HG03159 (cell line): ENCODE measurements at regions not wholly inside any gene's neighbourhood (a gene's known extent, or its start where the extent isn't known, plus 50 kb on each side); places are given as distances from the start of the nearest gene placed in this dataset.
"Not testable (repeated sequence)": the region's sequence is repeated elsewhere in the genome, so short reads cannot be mapped to it uniquely, and the experiment has no call there.

Experiments
- ATAC-seq: cut with Tn5 transposase; IDR thresholded peaks from one replicate; pipeline ENCODE4 v1.9.1; 2021; ENCODE audit warnings: mild to moderate bottlenecking, moderate library complexity; ENCODE audit not compliant: unreplicated experiment

DNA sequence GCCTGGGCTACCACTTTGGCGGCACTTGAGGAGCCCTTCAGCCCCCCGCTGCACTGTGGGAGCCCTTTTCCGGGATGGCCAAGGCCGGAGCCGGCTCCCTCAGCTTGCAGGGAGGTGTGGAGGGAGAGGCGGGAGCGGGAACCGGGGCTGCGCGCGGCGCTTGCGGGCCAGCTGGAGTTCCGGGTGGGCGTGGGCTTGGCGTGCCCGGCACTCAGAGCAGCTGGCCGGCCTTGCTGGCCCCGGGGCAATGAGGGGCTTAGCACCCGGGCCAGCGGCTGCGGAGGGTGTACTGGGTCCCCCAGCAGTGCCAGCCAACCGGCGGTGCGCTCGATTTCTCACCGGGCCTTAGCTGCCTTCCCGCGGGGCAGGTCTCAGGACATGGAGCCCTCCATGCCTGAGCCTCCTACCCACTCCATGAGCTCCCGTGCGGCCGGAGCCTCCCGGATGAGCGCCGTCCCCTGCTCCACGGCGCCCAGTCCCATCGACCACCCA lies 1602.9 kb upstream of the PCDH7 start:
- not testable (repeated sequence) for ATAC-seq

DNA sequence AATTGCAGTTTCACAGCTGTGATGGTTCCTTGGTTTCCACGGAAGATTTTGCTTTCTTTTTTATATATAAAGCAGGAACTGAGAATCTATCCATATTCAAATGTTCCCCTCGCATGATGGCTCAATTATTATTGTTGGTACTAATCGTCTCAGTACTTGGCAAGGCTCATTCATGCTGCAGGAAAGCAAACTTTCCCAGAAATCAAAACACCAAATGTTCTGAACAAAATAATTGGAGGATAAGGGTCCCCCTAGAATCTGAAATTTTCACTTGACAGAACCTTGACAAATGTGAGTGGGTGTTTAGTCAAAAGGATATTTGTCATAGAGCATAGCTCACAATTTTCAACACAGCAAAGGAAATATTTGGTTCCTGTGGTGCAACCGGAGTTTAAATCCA lies 1598.6 kb upstream of the PCDH7 start:
- ATAC-seq: no peak

DNA sequence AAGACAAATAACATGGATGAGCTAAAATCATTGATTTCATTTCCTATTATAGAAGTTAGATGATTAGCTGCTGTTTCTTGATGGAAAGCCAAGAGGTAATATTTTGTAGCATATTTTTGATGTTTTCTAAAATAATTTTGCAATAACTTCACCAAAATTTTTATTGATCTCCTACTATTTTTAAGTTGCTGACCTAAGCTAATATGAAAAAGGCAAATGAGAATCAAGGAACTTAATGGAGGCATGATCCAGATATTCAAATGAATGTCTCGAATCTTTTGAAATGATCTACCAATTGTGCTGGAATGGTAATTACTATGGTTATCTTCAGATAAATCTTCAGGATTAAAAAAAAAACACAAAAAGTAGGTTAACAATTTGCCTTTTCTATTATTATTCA lies 1591.4 kb upstream of the PCDH7 start:
- no peak for ATAC-seq

DNA sequence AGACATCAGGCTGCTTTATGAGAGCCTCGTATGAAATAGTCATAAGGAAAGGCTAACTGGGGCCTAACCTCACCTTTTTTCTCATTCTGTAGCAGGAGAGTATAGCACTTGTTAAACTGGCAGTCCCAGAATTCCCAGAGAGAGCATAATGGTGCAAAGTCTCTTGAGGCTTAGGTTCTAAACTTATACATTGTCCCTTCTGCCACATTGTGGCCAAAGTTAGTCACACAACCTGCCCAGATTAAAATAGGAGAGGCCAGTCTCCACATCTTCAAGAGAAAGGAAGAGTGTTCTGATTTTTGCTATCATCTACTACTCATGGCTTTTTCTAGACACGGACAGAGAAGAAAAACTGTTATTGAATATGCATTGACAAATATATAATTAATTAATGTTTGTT lies 1588.9 kb upstream of the PCDH7 start:
- no peak for ATAC-seq

DNA sequence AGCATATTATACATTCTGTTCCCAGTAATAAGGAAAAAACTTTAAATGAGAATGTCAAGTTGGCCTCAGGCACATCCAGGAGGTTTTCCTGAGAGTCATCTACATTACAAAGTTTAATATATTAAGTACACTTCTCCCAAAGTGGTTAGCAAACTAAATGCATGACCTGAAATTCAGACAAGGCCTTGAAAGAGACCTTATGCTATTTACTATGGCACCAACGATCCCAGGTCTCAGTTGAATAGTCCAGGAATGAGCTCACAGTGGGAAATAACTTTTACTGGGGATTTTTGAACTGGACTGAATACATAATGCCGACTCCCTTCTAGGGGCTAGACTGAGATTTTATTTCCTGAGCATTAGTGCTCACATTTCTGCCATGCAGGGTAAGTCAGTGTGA lies 1577.5 kb upstream of the PCDH7 start:
- ATAC-seq: no peak

DNA sequence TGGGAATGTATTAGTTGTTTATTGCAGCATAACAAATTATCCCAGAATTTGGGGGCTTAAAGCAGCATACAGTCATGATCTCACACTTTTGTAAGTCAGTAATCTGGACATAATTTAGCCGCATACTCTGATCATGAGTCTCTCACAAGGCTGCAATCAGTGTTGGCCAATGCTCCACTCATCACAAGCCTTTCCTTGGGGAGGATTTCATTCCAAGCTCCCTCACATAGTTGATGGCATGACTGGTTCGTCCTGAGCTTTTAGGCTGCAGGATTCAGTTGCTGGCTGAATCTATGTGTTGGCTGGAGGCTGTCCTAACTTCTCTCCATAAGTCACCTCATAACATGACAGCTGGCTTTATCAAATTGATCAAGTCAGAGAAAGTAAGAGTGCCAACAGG lies 1568.6 kb upstream of the PCDH7 start:
- ATAC-seq: no peak

DNA sequence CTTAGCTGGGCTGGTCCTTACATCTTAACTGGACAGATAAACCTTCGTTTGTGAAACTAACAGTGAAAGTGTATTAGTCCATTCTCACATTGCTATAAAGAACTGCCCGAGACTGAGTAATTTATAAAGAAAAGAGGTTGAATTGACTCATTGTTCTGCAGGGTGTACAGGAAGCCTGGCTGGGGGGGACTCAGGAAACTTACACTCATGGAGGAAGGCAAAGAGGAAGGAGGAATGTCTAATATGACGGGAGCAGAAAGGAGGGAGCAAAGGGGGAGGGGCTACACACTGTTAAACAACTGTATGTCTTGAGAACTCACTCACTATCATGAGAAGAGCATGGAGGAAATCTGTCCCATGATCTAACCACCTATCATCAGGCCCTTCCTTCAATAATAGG lies 1566.5 kb upstream of the PCDH7 start:
- no peak for ATAC-seq

DNA sequence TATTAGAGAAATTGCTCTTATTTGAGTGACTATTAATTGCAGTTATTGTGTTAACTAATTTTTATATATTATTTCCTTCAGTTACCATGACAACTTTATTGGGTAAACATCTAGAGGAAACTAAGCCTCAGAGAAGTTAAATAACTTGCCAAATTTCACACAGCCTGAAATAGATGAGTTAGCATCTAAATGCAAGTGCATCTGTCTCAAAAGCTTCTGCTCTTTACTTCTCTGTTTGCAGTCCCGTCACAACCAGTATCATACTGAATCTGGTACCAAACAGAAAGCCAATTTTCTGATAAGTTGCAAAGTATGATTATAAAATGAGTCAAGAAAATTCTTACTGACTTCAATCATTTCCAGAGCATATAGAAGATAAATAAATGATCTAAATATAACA lies 1544.9 kb upstream of the PCDH7 start:
- no peak for ATAC-seq

DNA sequence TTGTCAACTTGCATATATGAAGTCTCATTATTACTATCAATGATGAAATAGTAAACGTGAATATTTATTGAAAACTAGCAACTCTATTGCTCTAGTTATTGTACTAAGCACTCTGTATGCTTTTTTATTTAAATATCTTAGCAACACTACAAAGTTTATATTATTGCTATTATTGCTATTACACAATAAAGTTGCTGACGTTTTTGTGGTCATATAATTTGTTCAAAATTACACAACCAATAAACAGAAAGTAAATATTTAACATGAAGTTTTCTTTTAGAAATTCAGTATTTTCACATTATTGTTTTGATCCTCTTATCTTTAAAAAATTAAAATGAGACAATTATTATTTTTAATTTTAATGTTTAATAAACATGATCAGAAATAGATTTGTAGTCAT lies 1521.1 kb upstream of the PCDH7 start:
- no peak for ATAC-seq

DNA sequence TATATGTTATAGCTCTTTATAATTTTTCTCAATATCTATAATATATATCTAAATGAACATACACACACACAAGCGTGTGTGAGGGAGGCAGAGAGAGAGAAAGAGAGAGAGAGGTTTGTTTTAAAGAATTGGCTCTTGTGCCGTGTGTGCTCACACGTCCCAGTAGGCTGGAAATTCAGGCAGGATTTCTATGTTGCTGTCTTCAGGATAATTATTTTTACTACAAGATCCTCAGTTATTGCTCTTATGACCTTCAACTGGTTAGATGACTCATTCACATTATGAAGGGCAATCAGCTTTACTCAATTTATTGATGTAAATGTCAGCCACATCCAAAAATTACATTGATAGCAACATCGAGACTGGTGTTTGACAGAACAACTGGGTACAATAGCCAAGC lies 1520.7 kb upstream of the PCDH7 start:
- ATAC-seq: no peak

DNA sequence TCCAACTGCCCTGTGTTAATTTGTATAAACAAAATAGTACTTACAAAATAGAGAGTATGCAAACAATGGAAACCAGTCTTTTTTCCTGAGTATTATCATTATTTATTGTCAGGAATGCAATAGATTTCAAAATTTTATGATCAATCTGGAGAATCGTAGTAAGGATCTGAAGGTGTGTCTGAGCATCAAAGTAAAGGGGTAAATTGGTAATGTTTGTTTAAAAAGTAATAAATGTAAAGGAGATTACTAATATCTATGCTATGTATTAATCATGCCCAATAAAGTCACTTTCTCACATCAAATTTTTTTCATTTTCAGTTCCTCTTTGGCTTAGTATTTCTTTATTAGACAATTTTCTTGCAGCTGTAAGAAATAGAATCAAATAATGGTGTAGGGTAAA lies 1507.1 kb upstream of the PCDH7 start:
- ATAC-seq: no peak

DNA sequence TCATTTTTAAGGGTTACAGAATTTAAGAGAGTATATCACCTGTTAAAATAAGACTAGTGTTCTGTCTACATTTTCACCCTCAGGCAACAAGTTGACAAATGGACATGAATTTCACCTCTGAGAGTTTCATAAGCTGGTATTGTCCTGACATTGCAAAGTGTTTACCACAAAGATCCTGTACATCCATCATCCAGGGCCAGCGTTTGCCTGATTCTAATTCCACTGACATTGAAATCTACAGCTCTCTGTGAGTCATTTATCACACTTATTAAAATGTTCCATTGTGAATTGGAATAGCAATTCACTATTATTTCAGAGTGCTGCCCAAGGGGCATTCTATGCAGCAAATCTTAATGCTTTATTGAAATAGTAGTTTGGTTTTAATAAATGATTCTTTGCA lies 1499.4 kb upstream of the PCDH7 start:
- ATAC-seq: no peak

DNA sequence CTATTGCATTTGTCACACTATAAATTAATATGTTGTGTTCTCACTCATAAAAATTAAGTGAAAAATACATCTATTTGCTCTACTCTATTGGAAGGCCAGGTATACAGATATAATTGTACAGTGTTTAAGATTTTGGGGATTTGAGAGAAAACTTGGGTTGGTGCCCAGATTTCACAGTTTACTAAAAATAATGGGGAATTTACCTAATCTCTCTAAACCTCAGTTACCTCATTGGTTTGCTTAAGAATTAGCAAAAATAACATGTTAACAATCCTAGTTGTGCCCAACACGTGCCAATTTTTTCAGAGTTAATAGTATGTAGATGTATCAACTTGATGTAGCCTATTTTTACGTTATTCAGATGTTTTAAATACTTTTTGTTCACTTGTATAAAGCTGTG lies 1495.3 kb upstream of the PCDH7 start:
- ATAC-seq: no peak

DNA sequence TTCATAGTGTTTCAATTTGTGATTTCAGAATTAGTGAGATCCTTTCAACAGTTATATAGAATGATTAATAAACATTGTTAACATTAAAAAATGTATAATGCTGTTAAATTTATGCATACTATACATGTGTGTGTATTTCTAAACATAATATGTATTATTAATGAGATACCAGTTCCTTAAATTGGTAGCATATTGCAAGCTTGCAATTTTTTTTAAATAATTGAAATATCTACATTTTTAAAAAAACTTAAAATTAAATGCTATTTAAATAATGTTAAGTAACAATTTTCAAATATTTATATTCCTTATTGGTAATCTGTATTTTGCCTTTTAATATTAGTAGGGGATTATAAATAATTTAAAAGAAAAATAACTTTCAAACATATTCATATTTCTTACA lies 1479.5 kb upstream of the PCDH7 start:
- ATAC-seq: no peak

DNA sequence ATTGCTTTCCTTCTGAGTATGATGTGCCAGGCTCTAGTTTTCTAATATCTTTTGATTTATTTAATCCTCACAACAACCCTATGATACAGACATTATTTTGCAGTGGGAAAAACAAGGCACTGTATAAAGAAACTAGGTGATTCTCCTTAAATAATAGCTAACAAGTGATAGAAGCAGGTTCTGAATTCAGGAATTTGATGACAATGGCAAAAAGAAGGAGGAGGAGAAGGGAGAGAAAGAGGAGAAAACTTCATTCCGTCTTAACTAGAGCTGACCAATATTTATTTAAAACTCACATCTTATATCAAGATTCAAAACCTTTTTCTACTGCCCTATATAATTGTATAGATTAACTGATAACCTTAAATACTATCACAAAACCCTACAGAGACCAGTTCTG lies 1477.1 kb upstream of the PCDH7 start:
- no peak for ATAC-seq

DNA sequence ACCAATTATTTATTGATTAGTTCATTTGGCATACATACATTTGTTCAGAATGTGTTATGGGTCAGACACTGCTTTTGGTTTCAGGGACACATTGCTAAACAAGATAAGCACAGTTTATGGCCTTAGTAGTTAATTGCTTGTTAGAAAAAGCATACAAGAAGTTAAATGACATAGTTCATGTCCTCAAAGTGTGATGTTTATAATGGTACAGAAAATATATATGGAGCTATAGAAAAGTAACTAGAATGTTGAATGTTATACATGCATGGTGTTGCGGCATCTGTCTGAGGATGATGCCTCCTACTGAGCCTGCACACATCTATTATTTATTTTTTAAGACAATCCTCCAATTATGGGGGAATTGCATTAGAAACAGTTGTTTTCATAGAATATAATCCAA lies 1476.3 kb upstream of the PCDH7 start:
- ATAC-seq: no peak

DNA sequence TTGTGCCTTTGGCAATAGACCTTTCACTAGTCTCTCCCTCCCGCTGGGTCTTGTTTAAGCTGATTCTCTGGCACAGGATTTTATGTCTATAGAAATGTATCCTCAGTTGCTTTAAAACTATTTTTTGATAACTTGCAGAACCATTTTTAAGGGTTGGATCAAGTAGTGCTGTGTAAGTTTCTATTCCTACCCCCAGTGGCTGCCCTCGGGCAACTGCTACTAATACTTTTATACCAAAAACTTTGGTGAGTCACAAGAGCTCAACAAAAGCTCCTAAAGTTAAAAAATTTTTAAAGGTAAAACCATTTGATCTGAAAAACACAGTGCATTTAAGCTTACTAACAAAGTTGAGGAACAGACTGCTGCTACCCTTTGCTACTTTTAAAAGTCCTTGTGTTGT lies 1460.6 kb upstream of the PCDH7 start:
- no peak for ATAC-seq

DNA sequence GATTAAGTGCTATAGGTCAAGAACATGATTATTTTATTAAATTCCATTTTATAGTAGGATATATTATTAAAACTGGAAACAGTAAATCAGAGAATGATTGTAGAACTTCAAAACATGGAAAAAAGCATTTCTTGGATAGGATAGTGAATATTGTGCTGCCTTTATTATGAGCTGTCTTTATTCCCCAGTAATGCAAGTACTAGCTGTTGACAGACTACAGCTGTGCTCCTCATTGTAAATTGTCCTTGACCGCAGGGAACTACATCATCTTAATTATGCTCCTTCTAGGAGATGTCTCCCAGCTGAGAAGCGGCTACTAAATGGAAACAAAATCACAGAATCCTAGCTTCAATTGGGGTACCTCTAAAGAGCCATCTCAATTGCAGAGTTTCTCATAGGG lies 1457.2 kb upstream of the PCDH7 start:
- ATAC-seq: no peak

DNA sequence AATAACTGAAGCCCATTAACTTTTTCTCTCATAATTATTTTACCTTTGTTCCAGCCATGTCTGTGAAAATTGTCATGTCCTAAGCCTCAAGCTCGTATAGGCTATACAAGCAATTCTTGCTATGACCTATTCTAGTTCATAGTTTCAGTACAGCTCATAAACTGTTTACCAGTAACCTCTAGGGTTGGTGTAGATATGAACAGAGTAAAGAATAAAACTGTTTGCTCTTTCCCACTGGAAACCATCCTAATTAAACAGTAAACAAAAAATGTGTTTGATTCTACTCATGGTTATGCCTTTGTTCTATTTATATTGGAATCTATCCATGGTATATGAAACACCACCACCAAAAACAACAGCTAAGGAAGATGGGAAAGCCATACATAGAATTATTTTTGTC lies 1444.0 kb upstream of the PCDH7 start:
- no peak for ATAC-seq

DNA sequence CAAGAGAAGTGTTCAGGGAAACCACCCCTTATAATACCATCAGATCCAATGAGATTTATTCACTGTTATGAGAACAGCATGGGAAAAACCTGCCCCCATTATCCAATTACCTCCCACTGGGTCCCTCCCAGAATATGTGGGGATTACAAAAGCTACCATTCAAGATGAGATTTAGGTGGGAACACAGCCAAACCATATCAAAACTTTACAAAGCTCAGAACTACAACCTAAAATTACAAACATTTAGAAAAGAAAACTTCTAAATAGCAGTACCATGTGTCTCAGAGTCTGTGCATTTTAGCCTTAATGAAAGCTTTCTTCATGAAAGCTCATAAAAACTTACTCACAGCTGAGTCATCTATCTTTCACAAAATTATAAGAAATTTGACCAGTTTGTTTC lies 1442.8 kb upstream of the PCDH7 start:
- no peak for ATAC-seq

DNA sequence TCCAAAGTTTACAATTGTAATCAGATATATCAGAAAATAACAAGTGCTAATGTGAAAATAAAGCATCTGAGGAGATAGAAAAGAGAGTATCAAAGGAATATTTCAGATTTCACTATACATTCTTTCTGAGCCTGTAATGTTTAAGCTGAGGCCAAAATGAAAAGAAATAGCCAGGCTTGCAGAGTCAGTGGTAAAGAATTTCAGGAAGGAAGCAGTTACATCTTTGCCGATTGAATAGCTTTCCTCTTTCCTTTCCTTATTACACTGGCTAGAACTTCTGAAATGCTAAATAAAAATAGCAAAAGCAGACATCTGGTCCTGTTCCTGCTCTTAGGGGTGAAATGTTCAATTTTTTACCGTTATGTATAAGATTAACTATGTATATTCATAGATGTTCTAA lies 1441.6 kb upstream of the PCDH7 start:
- no peak for ATAC-seq

DNA sequence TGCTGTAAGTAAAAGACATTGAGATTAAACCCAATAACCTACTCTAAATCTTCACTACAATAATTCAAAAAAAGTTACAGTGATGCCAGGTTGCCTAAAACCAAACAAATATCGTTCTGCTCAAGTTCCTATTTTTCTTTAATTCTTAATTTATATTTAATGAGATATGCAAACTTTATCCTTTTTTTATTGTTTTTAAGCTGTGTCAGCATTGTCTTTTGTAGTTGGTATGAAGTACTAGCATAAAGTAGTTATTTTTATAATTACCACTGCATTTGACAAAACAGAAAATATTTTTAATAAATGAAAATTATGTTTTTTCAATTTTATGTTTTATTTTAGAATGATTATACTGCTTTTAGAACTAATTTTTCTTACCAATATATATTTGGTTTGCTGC lies 1431.1 kb upstream of the PCDH7 start:
- ATAC-seq: no peak

DNA sequence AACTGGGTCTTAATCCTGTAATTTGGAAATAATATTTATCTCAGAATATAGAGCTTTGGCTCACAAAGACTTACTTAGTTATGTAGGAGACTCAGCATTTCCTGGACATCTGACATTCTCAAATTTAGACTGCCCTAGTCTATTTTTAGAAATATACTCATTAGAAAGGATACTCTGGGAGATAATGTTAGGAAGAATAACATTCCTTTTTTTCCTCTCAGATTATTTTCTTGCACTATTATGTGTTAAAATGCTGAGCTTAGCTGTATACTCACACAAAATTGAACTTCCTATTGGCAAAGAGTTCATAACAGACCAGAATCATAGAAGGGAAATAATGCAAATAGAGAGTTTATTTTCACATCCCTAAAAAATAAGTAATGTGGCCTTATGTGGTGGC lies 1424.9 kb upstream of the PCDH7 start:
- ATAC-seq: no peak

DNA sequence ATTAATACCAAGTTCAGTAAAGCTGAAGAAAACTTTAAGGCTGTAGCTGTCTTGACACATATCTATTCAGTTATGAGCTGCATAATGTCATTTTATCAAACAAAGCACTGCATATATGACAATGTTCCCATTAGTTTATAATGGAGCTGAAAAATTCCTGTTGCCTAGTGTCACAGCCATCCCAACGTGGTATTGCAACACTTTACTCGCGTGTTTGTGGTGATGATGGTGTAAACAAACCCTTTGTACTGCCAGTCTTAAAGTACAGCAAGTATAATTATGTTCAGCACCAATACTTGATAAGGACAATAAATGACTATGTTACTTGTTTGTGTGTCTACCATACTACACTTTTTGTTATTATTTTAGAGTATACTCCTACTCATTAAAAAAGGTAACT lies 1415.6 kb upstream of the PCDH7 start:
- ATAC-seq: no peak
